HG02938 (cell line): ENCODE measurements at regions not wholly inside any gene's neighbourhood (a gene's known extent, or its start where the extent isn't known, plus 50 kb on each side); places are given as distances from the start of the nearest gene placed in this dataset.
"Not testable (repeated sequence)": the region's sequence is repeated elsewhere in the genome, so short reads cannot be mapped to it uniquely, and the experiment has no call there.

ENCODE experiments used
- ATAC-seq: cut with Tn5 transposase; IDR thresholded peaks from one replicate; pipeline ENCODE4 v1.9.1; 2021; ENCODE audit warnings: mild to moderate bottlenecking, moderate library complexity; ENCODE audit not compliant: unreplicated experiment

DNA sequence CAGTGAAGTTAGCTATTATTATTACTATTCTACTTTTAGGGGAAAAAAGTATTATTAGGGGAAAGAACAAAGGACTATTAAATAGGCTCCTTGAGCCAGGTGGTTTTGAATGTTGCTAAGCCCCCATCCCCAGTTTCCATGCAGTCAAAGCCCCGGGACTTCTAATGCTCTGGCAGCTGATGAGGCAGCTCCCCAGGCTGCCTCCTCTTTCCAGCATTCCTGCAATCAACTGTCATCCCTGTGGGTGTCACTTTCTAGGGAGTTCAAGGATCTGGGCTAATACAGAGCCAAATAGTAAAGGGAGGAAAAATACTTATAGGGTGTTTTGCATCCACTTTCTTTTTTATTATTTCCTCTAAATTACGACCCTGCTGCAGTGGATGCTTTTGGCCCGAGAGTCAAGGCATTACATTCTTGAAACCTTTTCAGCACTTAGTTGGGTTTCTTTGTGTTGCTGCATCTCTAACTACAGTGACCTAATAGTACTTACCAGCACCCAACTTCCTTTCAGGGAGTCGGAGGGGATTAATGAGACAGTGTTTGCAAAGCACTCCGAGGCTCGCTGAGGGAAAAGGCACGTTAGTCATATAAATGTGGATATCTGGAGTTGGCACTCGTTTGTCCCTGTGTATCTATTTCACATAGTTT, 303.9 kb upstream of the MAP3K7 start:
- ATAC-seq: no peak

DNA sequence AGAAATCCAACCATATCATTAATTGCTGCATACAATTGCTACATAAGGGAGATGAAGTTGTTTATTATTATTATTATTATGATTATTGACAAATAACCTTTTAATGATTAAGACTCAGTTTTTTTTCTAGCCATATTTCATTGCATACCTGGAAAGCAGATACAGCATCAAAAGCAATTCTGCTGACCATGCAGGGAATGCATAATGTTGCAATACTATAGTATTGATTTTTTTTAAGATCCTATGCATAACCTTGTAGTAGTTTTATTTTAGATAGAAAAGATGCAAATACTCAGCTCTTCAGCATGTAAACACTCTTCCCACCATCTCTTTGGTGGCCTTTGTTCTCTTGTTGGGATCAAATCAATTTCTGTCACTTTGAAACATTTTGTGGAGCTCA, 300.9 kb upstream of the MAP3K7 start:
- no peak for ATAC-seq

DNA sequence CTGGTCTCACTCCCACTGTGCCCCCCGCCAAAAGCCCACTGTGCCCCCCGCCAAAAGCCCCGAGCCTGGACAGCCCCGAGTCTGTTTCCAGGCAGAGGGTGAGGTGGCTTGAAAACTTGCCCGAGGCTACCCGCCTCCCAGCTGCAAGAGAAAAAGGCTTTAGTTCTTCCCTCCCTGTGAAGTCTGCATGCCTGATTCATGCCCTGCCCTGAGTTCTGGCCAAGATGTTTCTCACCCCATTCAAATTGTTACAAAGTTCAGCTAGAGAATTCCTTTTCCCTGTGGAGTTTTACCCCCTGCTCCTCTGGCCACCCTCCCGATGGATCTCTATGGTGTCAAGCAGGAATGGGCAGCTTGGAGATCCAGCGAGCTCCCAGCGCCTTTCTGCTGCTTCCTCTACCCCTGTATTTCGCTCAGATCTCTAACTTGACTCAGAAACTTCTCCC, 298.8 kb upstream of the MAP3K7 start:
- no peak for ATAC-seq

DNA sequence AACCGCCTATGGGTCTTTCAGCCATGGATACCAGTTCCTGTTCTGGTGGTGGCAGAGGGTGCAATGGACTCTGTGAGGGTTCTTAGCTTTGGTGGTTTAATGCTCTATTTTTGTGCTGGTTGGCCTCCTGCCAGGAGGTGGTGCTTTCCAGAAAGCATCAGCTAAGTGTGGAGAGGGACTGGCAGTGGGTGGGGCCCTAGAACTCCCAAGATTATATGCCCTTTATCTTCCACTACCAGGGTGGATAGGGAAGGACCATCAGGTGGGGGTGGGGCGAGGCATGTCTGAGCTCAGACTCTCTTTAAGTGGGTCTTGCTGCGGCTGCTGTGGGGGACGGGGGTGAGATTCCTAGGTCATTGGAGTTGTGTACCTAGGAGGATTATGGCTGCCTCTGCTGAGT, 298.3 kb upstream of the MAP3K7 start:
- ATAC-seq: not testable (repeated sequence)

DNA sequence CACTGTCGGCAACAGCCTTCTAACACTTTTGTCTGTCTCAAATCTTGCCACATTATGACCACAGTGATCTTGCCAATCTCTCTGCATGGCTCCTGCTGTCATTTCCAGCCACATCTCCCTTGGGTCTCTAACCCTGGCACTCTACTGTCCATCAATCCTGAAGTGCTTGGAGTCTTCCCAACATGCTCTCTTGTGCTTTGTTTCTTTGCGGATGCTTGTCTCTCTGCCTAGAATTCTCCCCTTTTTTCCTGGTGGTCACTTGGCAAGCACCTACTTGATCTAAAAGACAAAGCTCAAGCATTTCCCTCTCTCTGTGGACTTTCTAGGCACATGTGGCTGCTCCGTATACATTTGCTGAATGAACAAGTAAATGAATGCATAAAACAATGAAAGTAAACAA, 290.7 kb upstream of the MAP3K7 start:
- no peak for ATAC-seq

DNA sequence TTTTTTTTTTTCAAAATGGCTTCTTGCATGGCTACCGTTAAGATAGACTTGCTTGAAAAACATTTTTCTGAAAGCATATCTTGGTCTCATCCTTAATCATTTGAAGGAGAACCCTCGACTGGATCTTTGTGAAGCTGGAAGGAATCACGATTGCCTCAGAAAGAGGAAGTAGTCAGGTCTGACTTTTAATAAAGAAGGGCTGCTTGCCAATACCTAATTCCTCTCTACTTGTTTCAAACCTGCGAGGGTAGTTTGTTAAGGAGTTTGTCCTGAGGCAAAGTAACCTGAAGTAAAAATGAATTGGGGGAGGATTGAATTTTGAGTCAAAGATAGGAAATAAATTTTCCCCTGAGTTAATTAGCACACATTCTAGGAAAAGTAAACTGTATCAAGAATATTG, 288.1 kb upstream of the MAP3K7 start:
- ATAC-seq: no peak

DNA sequence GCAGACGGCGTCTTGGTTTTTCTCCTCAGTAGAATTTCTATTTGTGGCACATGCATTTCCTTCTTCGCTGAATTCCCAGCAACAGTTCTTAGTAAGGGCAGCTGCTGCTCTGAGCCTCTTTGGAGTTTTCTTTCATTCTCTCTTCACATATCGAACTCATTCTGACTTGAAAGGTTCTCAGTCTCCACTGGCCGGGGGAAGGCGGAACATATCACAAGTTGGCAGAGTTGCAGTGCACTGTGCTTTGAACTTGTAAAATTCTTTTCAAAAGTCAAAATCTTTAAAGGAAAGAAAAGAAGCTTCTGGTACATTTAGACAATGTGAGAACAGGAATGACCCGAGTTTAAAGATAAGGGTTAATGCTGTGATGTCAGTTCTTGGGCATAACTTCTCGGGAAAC, 286.1 kb upstream of the MAP3K7 start:
- ATAC-seq: no peak

DNA sequence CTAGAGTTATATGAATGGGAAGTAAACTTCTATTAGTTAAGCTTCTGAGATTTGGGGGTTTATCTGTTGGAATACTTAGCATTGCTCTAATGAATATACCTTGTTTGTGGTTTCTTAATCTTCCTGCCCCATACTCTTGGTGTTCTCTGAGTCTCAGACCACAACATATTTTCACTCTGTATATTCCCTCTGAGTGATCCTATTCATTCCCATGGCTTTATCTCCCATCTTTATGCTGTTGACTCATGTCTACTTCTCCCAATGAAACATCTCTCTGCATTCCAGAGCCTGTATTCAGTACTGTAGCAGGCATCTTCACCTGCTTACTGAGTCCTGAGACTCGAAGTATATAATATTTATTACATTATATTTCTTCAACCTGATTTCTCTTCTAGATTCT, 283.7 kb upstream of the MAP3K7 start:
- ATAC-seq: no peak

DNA sequence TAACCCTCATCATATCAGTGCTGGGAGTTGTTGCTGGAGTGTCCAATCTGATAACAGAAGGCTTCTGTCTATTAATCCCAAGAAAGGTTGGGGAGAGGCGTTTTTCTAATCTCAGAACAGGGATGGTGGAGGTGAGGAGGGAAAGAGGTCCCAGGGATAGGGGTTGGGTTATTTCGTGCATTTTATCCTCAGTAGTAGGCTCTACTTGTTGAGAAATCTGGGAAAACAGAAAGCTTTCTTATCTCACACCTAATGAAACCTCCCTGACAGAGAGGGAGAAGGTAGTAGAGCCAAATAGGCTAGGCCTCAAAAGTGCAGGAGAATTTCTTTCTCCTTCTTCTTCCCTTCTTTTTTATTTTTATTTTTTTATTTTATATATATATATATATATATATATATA, 281.8 kb upstream of the MAP3K7 start:
- ATAC-seq: no peak

DNA sequence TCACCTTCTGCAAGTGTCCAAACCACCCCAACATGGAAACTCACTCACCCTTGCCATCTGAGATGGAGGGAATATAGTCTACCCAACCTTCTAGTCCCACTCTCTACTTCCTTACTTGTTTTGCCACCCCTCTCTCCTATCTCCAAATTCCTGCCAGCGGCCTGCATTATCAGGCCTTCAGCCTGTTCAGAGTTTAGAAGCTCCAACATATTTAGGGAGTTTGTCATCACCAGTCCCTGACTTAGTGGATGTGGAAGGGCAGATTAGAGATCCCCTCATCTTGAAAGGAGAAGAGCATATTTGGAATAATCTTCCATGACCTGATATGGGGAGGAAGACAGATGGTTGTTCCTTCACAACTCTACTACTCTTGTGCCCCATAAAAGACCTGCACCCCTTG, 281.4 kb upstream of the MAP3K7 start:
- no peak for ATAC-seq

DNA sequence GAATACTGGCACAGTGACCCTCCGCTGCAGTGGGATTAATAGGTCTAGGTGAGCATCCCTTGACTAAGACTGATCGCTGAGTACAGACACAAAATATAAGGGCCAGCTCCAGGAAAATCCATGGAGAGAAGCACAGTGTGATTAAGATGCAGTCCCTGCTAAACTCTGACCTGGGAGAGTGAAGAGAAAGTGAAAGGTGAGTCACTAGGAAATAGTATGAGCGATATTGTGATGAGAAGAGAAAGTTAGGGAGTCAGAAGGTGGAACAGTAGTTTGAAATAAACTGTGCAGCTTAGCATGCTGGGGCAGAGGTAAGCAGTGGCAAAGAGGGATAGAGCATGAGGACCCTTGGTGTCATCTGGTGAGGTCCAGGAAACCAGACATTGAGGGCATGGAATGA, 278.6 kb upstream of the MAP3K7 start:
- ATAC-seq: no peak

DNA sequence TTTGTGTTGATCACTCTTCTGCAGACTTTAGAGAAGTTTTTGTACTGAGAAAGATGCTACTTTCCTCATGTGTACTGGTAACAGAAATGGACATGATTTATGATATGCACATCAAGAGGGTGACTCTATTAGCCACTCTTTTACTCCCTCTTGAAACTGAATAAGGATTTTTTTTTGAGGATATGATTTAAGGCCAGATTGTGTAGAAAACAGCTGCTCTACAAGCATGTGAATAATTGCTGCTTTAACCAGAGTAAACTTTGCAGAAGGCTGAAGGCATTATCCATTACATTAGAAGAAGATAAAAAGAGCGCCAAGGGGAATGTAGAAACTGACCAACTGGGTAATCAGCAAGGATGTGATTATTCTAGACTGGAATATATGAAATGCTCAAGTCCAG, 276.2 kb upstream of the MAP3K7 start:
- no peak for ATAC-seq

DNA sequence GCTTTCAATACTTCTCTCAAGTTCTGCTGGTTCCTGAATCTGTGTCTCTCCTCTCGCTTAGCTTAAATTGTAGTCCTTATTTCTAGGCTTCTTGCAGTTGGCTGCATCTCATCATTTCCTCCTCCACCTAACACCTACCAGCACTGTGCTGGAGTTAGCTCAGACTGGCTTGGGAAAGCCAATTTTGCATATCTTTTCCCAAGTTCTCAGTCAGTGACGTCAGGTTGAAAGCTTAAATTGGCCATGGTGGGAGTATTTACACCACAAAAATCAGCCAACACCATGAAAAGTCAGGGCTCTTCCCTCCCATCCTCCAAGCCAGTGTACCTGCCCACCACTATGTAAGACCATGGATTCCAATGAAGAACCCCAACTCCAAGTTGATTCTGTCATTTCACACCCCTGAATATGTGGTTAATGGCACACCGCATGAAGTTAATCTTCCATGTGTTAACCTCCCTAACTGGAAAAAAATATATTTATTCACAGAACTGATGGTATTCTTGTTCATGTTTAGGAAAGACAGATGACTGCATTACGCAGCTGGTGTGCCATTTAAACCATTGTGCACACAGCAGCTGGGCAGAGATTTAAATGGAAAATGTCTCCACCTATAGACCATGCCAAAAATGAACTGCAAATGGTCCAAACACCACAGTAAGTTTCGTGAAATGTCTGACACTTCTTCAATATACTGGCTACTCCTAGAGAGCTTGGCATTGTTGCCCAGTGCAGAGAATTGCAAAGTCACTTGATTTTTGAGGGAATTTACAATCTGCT, 274.1 kb upstream of the MAP3K7 start:
- no peak for ATAC-seq

DNA sequence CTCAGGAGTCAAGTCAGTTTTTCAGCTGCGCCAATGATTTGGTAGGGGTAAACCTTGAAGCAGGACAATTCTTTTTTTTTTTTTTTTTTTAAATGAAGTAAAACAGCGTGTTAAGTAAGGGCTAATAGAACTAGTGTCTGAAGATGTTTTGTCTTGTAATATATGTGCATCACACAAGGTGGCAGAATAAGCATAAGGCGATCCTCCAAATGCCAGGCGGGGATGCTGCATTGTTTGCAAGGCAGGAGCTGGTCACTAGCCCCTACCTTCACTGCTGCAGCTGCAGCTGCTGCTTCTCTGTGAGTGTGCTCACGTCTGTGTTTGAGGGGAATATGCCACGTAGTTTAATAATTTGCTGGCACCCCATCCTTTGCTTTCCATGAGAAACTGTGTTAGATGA, 272.7 kb upstream of the MAP3K7 start:
- no peak for ATAC-seq

DNA sequence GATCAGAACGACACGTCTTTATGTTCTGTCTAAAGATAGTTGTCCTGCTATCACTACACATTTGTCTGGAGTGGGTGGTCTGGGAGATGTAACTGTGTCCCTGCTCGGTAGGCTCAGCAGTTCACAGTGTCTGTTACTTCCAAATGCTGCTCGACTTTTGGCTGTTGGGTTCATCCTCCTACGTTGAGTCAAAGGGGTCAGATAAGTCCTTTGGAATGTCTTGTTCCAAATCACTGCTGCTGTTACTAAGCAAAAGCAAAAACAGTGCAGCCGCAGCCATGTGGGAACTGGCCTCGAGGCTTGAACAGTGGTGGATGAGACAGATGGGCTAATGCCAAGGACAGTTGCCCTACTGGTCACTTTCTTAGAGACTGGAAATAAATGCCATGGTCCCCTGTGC, 272.2 kb upstream of the MAP3K7 start:
- ATAC-seq: no peak

DNA sequence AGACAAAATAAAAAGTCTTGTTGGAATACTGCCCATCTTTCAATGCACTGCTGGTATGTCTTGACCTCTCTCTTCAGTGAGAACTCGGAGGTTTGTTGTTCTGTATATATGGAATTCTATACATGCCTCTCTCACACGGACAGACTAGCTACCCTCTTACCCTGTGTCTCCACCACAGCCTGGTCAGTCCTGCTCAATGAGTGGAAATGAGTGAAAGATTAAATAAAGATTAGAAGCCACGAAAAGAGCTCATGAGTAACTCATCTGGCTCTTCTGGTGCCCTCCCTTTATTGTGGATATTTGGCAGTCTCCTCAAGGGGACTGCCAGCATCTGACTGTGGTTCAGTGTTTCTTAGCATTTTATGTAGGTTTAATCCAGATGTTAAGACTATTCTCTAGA, 262.8 kb upstream of the MAP3K7 start:
- no peak for ATAC-seq

DNA sequence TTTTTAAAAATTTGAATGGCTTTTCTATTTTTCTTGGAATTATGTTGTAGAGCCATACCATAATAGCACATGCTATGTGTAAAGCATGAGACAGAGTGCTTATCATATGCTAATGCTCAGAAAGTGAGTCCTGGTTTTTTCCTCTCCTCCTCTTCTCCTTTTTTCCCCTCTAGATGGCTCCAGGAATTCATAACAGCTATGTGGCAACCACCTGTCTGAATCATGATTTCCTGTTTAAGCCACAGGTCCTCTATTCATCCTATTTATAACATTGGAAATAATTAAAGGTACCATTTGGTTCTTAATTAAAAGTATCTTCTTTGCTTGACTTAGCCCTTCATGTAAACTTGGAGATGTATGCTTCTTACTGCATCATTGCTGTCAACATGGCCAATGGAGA, 260.0 kb upstream of the MAP3K7 start:
- no peak for ATAC-seq

DNA sequence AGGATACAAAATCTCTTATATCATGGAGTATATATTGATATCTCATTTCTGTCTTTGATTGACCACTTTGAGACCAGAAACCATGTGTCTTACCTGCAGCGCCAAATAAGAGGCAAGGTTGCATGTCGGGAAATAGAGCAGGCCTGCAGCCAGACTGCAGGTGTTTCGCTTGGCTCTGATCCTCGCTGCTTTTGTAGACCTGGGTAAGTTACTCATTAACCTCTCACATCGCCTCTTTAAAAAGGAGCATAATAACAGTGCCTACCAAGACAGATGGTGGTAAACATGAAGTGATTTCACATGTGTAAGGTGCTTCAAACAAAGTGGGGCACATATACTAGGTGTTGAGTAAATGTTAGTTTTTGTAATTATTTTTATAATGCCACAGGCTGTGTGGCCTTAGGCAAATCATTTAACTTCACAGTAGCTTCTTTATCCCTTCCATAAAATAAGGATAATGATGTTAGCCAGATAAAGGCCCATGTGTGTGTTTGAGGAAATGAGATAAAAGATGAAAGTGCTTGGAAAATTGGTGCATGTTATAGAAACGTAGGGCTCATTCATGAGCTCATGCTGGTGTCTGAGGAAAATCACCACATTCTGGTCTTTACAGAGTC, 248.8 kb upstream of the MAP3K7 start:
- ATAC-seq: no peak

DNA sequence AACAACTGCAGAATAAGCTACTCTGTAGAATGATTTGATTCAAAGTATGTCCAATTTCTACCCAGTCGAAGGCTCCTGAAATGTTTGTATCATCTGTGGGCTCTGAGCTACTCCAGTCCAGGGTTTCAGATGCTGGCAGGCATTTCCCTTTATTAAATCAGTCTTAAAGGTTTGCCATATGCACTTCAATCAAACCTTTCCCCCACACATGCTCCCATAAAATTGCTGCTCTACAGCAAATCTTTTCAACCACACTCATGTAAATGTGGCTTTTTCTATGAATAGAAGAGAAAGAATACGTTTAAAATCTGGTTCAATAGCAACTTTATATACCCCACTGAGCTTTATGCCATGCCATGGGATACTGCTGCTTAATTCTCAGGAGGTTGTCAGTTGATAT, 242.4 kb upstream of the MAP3K7 start:
- ATAC-seq: no peak

DNA sequence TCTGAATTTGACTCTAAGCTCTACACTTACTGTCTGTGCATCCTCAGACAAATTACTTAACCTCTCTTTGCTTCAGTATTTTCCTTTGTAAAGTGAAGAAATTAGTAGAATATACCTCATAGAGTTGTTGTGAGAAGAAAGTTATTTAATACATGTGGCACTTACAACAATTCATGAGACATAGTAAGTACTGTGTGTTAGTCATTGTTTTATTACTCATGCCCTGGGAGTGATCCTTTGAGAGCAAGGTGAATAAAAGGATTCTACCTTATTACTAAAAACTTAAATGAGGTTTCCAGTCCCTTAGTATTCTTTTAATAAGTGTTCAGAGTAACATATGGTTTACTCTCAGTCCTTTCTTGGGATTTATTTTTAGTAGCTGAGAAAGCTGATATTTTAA, 233.6 kb upstream of the MAP3K7 start:
- ATAC-seq: no peak

DNA sequence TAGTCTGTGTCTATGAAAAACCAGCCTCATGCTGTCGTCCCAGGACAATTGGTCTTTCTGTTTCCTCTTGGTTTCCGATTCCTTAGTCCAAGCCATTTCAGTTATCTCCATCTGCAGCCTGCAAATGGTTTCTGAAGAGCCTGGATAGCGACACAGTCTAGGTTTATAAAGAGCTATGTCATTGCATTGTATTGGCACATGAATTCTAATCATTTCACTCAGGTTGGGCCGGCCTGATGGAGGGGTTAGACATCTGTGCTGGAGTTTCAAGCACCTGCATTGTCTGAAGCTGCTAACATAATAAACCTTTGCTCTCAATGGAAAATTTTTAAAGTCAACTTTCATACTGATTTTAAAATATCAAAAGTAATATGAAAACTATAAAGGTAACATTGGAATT, 232.6 kb upstream of the MAP3K7 start:
- ATAC-seq: no peak

DNA sequence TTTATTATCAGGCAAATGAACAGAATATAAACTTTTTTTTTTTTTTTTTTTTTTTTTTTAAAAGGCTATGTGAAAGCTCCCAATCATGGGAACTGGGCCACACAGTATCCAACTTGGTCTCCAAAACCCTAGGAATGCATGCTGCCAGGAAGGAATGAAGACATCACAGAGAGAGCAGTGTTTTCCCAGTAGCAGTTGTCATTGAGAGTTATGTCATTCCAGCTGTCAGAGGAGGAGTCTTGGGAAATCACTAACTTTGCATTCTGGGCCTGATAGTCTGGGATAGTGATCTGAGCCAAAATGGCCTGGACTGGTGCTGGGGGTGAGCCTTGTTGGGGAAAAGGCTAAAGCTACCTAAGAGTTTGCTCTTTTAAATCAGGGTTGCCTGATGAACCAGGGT, 231.3 kb upstream of the MAP3K7 start:
- ATAC-seq: no peak
